GM23248 (cell line): ENCODE measurements at regions not wholly inside any gene's neighbourhood (a gene's known extent, or its start where the extent isn't known, plus 50 kb on each side); places are given as distances from the start of the nearest gene placed in this dataset.

Experiments used
- EZH2 ChIP-seq: fragments of 200-600 bp; sonication (generic); IDR thresholded peaks from 2 replicates; pipeline ENCODE4 v1.6.1; 2018; ENCODE audit warnings: antibody characterized with exemption, mild to moderate bottlenecking; ENCODE audit not compliant: insufficient read depth, poor library complexity, severe bottlenecking
- EZH2phosphoT487 ChIP-seq: fragments of 200-600 bp; sonication (generic); IDR thresholded peaks from 2 replicates; pipeline ENCODE4 v1.6.1; 2018; ENCODE audit warnings: antibody characterized with exemption, moderate library complexity, mild to moderate bottlenecking, low read depth; ENCODE audit not compliant: insufficient read depth

GRCh38 chr10:63744060-63744941 lies 223.1 kb downstream of the REEP3 start:
- TF ChIP-seq EZH2phosphoT487 (no peak), EZH2 (no peak)
